GM12878 (cell line): ENCODE measurements at regions not wholly inside any gene's neighbourhood (a gene's known extent, or its start where the extent isn't known, plus 50 kb on each side); places are given as distances from the start of the nearest gene placed in this dataset.

Experiments used
- BHLHE40 ChIP-seq, 2 experiments: fragments of 450-650 bp in 1 of 2; IDR thresholded peaks; 2 replicates each; pipeline ENCODE4 v1.6.1; 2011 to 2017; ENCODE audit warnings: low read depth in 2 of 2, borderline replicate concordance in 1 of 2, improper control_type of control experiment in 1 of 2, low read length in 1 of 2, mild to moderate bottlenecking in 1 of 2
- CBX5 ChIP-seq: sonication (generic); IDR thresholded peaks from 2 replicates; pipeline ENCODE4 v1.6.1; 2016; ENCODE audit warnings: low read depth, moderate library complexity, mild to moderate bottlenecking, inconsistent platforms
- CTCF ChIP-seq, 3 experiments: IDR thresholded peaks in 2 of 3; conservative IDR thresholded peaks in 1 of 3; 2 replicates each; pipeline ENCODE4 v1.5.1; 2011; ENCODE audit warnings: low read depth in 3 of 3, low read length in 3 of 3, mild to moderate bottlenecking in 3 of 3, control low read depth in 2 of 3, moderate library complexity in 2 of 3, inconsistent platforms in 1 of 3, mixed read lengths in 1 of 3; ENCODE audit not compliant: control insufficient read depth in 2 of 3, insufficient read depth in 1 of 3; ENCODE audit errors: extremely low read depth in 1 of 3
- DPF2 ChIP-seq: fragments of 450-650 bp; IDR thresholded peaks from 2 replicates; pipeline ENCODE4 v1.6.1; 2017; ENCODE audit warnings: mild to moderate bottlenecking
- MTA3 ChIP-seq: IDR thresholded peaks from 2 replicates; pipeline ENCODE4 v1.6.1; 2012; ENCODE audit warnings: low read length, inconsistent platforms, borderline replicate concordance
- NBN ChIP-seq: fragments of 450-650 bp; IDR thresholded peaks from 2 replicates; pipeline ENCODE4 v1.6.1; 2016
- RELB ChIP-seq: fragments of 450-650 bp; IDR thresholded peaks from 2 replicates; pipeline ENCODE4 v1.6.1; 2017; ENCODE audit warnings: low read depth, mild to moderate bottlenecking, moderate library complexity
- SKIL ChIP-seq: fragments of 450-650 bp; IDR thresholded peaks from 2 replicates; pipeline ENCODE4 v1.6.1; 2017; ENCODE audit warnings: mild to moderate bottlenecking, low read depth, inconsistent platforms; ENCODE audit not compliant: poor library complexity, severe bottlenecking
- TCF7 ChIP-seq: IDR thresholded peaks from 2 replicates; pipeline ENCODE4 v1.6.1; 2014; ENCODE audit warnings: antibody characterized with exemption, borderline replicate concordance
- ZNF217 ChIP-seq: fragments of 450-650 bp; IDR thresholded peaks from 2 replicates; pipeline ENCODE4 v1.6.1; 2017; ENCODE audit warnings: antibody characterized with exemption, mild to moderate bottlenecking

- no peak for TF ChIP-seq CTCF (IDR thresholded peaks at IDR 0.05 in 2 of 3, conservative IDR thresholded peaks at IDR 0.05 in 1 of 3; ENCODE audit: control insufficient read depth in 2 of 3, extremely low read depth in 1 of 3, insufficient read depth in 1 of 3, low read depth in 3 of 3, low read length in 3 of 3)
- no peak for TF ChIP-seq BHLHE40 (IDR thresholded peaks at IDR 0.05; ENCODE audit: borderline replicate concordance in 1 of 2, low read depth in 2 of 2, low read length in 1 of 2)
- TF ChIP-seq ZNF217, result no peak
- TF ChIP-seq SKIL, result no peak
- no peak for TF ChIP-seq MTA3
- no peak for TF ChIP-seq CBX5
- TF ChIP-seq NBN, result no peak
- no peak for TF ChIP-seq TCF7
- no peak for TF ChIP-seq RELB
- TF ChIP-seq DPF2, result no peak
Observed at GRCh38 chr12:113535100-113535499, 63.4 kb upstream of the LHX5 start (continued).
